ENCODE measurements at regions not wholly inside any gene's neighbourhood (a gene's known extent, or its start where the extent isn't known, plus 50 kb on each side); places are given as distances from the start of the nearest gene placed in this dataset.

DNA sequence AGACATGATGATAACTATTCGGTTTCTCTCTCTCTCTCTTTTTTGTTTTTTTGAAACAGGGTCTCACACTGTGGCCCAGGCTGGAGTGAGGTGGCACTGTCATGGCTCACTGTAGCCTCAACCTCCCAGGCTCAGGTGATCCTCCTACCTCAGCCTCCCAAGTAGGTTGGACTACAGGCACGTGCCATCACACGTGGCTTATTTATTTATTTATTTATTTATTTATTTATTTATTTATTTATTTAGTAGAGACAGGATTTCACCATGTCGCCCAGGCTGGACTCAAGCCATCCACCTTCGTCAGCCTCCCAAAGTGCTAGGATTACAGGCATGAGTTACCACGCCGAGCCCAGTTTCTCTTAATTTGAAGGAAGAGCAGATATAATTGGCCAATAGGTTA, 427.9 kb upstream of the JAG1 start:
- no peak for DNase-seq

DNA sequence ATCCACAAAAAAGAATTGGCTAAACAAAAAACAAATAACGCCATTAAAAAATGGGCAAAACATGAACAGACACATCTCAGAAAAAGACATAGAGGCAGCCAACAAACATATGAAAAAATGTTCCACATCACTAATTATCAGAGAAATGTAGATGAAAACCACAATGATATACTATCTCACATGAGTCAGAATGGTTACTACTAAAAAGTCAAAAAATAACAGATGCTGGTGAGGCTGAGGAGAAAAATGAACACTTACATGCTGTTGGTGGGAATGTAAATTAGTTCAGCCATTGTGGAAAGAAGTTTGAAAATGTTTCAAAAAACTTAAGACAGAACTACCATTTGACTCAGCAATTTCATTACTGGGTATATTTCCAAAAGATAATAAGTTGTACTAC, 430.1 kb upstream of the JAG1 start:
- DNase-seq, result no peak

DNA sequence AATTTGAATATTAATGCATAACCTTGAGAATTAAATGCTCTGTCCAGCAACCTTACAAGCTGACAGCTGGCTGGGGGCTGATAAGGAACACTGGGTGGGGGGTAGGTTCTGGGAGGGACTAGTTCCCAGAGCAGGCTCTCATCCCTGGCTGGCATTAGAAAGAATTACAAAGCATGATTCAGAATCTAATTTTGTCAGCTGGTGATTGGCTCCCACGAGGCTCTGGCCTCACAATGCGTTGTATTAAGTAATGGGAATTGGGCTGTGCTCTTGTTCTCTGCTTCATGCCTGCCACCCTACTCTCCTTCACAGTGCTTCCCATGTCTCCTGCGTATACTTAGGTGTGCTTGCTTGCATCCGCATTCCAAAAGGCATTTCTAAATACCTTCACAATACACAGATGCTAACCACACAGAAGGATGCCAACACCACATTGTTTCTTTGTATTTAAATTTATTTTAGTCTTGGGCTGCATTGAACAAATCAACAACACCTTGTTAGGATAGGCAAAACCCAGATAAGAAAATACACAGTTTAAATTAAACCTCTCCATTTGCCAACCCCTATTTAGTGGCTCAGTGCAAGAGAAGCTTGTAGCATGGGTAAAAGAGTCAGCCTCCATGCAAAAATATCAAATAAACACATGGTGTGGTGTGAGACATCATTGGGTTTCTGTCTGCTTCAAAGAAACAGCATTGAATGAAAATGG, 434.5 kb upstream of the JAG1 start:
- DNase-seq, result no peak

DNA sequence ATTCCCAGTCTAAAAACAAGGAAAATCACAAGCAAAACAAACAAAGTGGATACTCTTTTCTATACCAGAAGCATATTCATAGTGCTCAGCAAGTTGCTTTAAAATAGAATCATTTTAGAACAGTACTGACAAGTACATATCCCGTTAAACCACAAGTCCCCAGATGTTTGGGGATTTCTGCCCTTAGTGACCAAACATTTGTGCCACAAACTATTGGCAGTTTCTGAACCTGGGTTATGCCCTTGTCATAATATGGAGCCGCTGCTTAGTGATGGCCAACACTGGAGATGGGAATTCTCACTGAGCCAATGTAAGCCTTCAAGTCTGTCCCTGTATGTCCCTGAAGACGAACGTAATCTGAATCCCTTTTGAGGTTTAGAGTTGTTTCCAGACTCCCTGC, 436.7 kb upstream of the JAG1 start:
- DNase-seq, result no peak

DNA sequence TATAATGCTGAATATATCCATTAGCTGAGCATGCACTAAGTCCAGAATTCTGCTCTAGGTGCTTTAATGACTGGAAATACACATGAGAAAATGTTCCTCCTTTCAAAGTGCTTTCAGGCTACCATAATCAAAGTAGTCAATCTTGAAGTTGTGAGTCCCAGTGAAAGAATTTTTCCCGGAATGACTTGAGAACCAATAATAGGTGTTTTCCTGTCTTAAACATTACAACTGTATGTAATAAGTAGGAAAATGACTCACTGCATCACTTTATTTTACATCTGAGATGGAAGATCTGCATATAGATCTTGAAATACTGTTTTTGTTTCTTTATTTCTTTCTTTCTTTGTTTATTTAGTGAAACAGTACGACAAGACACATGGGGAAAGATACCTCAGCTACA, 437.4 kb upstream of the JAG1 start:
- DNase-seq, result no peak

DNA sequence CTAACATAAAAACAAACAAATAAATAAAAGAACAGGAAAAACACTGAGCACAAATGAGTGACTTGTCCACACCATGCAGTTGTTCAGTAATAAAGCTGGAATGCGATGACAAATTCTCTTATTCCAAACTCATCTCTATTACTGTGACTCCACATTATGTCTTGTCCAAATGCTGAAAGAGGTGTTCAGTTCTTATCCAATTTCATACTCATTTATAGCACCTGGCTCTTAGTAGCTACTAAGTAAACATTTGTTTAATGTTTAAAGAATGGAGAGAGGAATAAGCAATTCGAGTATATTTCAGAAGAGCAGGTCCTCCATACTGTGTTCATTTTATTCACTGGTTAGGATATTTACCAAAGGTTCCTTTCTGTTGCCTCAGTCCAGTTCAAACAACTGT, 439.0 kb upstream of the JAG1 start:
- no peak for DNase-seq

DNA sequence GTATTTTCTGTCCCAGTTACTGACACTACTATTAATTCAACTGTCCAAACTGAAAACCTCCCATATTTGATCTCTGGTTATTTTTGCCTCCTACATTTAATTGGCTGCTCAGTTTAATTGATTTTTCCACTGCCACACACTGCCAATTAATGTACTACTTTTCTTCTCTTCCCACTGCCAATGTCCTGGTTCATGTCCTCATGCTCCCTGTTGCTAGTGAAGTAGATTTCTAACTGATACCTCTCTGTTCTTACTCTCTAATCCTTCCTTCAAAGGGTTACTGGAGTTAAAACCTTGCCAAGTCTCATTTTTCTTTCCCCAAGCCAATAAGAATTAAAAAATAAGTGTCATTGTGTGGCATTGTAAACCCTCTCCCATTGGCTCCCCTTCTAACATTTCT, 440.6 kb upstream of the JAG1 start:
- no peak for DNase-seq

DNA sequence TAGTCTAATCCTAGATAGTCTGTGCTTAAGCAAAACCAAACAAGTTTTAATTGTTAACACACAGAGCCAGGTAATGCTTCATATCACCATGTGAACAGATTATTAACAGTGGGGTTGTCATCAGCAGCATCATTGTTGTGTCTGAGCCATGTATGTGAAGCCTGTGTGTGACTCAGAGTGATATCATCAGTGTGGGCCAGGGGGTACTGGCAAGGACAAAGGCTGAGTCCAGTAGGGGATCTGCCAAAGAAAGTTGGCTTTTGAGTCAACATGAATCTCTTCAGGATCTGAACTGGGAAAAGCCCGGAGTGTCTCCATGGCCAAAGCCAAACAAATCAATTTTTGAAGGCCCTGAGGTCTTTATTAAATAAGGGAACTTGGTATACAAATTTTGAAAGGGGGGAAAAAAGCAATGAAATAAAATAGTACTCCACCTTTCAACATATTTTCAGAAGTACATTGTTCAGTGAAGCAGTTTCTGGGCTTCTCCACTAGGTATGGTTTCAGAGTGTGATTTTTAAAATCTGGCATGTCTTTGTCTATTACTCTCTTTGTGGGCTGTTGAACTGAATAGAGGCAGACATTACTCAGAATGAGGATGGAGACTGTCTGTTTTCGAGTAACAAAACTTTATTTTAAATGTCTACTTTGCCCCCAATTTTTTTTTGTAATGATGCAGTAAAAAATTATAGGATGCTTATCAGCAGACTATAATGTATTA, 444.2 kb upstream of the JAG1 start:
- DNase-seq, result no peak

DNA sequence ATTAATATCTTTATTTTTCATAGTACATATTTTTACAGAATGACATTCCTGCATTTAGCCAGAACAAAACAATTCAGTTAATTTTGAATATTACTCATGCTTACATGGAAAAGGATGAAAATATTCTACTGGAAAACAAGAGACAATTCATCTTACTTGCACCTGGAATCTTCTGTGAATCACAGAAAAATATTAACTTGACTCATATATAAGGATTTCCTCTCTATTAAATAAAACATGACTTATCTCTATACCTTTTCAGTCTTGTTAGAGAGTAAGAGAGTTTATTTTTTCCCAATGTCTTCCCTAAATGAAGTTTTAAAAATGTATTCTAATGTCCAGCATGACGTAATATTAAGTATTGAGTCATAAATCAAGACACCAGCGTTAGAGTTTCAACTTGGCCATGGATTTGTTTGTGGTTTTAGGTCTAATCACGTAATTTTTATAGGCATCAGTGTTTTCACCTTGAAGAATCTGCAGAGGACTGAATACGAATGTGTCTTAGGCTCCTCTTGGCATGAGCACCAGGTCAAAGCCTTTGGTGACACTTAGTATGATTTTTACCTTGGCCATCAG, 445.1 kb upstream of the JAG1 start:
- no peak for DNase-seq

DNA sequence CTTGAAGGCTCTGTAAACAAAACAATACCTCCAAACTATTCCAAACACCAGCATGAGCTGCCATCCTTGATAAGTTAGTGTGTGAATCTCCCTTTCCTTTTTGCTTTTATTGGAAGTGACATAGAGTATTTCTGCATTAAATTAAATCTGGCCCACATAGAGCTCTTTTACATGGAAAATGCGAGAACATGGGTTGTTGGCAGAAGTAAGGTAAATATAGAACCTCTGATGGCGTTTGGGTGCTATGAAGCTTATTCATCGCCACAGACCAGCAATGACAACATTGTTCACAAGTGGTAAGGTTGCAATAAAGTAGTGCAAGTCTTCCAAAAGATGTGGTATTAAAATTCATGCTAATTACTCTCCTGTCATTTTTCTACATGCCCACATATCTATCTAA, 445.8 kb upstream of the JAG1 start:
- no peak for DNase-seq

DNA sequence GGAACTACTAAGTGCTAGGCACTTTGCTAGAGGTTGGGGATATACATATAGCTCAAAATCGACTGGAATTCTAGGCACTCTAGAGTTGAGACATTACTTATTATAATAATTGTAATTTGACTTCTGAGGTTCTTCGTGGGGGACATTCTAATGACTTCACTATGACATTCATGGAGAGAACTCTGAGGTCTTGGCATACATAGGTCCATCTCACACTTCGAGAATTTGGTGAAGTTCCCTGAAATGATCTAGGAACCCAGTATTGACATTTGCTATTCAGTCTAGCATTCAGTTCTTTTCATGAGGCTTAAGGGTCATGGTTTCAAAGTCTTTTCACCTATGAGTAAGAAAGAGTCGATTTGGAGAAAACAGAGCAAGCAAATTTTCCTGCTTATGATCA, 446.6 kb upstream of the JAG1 start:
- no peak for DNase-seq

DNA sequence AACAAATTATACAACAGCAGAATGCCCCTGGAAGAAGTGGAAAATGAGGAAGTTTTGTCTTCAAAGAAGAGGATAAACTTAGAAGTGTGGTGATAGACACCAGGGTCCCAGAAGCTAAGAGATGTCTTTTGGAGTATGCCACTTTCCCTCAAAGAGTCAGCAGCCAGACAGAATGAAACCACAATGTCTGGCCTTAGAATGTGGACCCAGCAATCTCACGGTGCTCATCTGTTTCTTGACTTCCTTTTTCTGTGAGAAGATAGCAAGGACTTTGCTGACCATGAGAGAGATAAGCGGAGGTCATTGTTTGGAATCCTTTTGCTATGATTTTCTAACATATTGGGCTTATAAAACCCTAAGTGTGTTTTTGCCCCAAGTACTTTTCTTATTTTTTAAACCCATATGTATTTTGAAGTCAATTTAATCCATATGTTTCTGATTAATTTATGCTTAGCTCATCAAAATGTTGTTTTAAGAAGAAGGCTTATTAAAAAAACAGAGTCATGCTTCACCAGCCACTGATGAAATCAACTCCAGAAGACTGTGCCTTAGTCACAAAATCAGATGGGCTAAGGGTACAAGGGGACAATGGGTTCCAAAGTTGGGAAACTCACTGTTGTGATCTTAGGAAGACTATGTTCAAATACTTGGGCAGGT, 451.2 kb upstream of the JAG1 start:
- no peak for DNase-seq

DNA sequence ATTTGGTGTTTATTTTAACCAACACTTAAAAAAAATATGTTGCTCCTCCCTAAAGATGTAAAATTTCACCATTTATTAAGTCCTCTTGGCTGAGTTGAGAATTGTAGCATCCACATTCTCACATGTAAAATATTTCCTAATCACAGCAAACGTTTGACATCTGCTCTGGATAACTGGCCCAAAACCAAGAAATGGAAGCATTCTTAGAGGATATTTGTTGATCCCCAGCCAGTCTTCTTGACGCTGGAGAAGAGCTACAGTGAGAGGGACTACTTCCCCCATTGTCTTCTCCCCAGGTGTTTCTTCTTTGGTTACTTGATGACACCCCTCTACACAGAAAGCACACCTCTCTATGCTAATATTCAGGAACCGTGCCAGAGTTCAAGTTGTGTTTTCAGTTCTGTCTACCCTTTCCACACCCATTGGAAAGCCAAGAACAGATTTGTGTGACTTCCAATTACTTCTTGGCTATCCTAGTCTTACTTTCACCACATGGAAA, 454.5 kb upstream of the JAG1 start:
- no peak for DNase-seq

DNA sequence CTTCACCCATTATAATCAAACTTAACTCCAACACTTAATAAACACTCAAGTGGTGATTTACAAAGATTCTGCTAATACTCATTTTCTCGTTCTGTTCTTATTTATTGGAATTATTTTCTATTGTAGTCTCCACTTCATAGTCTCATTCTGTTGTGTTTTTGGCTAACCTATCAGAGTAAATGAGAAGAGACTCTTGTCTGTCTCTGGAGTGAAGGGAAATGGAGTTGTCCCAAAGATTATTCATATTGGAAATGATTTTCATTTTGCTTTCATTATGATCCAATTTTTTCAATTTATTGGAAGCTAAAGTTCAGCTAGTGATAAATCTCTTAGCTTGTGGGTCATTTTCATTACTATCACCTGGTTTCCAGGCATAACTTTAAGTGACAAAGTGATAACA, 454.9 kb upstream of the JAG1 start:
- DNase-seq, result no peak

DNA sequence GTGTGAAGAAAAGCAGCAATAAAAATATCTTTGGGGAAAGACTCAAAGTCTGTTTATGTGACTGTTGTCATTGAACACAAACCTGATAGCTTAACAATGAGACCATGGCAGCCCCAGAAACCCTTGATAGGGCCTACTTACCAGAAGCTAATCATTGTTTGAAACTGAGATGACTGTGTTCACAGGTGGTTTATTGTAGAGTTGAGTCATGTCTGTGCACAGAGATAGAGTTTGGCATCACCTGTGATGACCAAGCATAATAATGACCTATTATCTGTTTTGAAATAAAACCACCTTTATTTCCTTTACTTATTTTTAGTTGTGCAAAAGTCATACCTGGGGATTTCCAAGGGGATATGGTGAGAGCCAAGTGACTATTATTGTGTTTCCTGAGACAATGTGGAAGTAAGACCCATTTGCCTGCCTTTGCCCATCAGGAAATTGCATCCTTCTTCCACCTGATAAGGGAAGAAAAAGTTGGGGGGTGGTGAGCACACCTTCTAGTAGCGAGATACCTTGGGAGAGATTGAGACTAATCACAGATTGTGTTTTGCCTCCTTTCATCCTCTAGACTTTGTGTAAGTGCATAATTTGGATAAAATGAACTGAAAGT, 456.9 kb upstream of the JAG1 start:
- no peak for DNase-seq

DNA sequence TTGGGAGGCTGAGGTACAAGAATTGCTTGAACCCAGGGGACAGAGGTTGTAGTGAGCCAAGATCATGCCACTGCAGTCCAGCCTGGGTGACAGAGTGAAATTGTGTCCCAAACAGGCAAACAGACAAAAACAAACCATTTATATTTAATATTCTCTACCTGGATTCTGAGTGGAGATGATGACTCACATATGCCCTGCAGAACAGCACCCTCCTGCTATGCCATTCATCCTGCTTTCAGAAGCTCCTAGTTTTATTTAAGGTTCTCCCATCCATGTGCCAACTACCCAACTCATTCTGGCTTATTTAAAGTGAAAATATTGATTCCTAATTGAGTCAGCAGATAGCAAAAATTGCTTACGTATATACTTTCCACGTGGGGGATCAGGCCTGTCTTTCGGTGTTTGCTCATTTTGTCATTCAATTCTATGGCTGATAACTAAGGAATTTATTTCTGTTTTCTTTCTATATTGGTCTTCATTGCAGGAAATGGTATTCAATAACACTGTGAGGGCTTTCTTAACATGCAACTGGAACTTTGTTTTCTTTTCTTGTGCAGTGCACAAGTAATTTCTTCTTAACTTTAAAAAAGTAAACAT, 459.1 kb upstream of the JAG1 start:
- no peak for DNase-seq

DNA sequence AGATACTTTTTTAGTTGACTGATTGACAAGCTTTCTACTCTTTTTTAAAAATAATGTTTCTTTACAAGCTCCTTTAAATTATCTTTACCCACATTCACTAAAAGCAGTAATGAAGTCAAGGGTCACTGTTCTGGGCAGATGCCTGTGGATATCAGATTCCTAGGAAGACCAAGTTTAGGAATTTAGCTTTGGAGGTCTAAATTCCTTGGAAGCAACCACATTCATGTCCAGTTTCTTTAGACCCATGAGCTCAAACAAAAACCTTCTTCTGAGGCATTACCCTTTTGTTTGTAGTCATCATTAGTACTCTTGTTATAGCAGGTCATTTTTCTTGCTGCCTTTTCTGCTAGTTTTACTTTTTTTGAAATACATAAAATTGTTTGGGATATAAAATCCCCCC, 462.9 kb upstream of the JAG1 start:
- no peak for DNase-seq

DNA sequence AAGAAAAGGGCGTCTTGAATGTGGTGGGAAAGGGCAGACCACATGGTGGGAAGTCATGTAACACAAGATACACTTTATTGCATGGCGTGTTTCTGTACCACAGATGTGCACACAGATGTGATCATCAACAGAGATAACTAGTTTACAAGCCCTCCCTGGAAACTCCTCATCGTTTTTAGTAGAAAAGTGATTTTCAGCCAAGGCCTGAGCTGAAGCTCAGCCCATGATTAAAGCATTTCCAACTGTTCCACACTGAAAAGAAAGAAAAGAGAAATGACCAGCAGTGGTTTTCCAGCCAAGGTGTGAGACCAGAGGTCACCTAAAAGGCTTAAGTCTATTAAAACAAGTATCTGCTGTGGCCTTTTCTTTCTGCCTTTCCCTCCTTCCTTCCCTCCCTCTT, 463.9 kb upstream of the JAG1 start:
- no peak for DNase-seq

DNA sequence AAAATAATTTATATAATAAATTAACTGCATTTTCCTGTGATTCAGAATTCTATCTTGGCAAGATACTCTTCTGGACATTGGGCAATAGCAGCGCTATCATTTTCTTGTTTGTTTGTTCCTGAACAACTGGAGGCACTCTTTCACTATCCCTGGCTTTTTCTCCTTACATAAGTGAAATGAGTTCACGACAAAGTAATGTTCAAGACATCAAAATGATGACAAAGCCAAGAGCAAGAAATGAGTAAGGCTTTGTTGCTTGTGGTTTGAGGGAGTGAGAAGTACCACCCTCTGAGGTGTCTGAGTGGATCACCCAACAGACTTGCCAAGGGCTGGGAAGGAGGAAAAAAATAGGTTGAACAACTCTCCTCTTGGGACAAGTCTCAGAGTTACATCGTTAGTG, 466.6 kb upstream of the JAG1 start:
- DNase-seq, result no peak

DNA sequence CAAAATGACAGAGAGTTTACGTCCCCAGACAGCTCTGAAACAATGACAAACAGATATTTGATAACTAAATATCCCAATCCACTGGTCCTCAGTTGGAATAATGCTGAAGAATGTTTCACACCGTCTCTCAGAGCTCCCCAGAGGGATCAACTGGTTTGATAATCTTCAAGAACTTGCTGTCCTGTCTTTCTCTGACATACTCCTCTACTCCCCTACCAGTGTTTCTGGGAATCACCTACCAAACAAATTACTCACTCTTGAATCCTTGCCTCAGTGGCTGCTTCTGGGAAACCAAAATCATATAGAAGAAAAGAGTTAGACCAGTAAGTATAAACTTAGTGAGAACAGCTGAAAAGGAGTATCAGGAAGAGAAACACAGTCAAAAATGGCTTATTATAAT, 469.7 kb upstream of the JAG1 start:
- no peak for DNase-seq

DNA sequence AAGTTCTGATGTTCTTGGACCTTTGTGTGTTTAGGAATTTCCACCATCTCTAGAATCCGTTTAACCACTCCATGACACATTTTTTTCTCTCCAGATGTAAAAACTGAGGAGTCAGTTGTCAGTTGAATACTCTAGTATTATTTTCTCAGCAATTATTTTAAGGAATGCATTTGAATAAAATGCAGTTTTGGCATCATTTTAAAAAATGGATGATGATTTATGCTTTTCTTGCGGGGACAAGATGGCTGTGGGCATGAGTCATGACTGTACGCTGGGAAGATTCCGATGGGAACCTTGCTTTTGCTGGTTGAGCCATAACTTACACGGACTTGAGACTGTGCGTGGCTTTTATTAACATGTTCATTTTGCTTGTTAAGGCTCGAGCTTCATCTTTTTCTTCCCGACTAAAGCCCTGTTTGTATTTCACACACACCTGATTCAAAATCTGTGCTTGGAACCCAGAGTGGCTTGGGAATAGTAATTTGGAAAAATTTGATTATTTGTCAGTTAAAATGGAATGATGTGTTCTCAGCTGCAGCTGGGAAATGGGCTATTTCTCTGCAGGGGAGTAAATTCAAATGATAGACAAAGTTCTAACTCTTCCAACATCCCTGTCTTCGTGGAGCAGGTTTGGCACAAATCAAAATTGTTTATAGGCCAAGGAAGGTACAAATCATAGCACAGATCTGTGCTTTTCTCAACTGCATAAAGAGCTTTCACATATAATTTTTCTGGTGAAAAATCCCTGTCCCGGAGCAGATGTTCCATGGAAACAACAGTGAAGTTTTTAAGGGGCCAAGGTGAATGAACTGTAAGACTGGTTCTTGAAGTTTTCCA, 470.5 kb upstream of the JAG1 start:
- no peak for DNase-seq

DNA sequence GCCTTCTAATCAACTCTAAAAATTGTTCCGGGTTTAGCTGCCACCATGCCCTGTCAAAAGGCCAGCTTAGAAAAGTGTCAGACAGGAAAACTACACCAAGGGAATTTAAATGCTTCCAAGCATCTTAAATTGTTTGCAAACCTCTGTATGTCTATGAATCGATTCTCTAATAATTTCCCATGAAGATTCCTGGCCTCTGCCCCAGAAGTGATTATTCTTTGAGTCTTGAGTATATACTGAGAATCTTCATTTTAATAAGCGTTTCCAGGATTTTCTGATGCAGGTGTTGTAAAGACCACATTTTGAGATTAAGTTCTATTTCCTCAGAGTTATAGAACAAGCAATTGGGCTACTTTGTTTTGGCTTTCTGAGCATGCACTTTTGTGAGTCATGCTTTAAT, 471.8 kb upstream of the JAG1 start:
- DNase-seq, result no peak
